Uterus (tissue), 3 donors: ENCODE measurements at regions not wholly inside any gene's neighbourhood (a gene's known extent, or its start where the extent isn't known, plus 50 kb on each side); places are given as distances from the start of the nearest gene placed in this dataset.

Source experiments
- DNase-seq, 2 donors: peaks; one replicate each; pipeline ENCODE4 v3.0.0-alpha.2; 2019 to 2020
- H3K27ac ChIP-seq, 2 donors: fragments of 200-600 bp; sonication (generic); 1 replicate in 1 of 2; 2 replicates in 1 of 2; pipeline ENCODE4 v1.5.1; 2016 to 2018
- H3K27me3 ChIP-seq, 2 donors: fragments of 200-600 bp; sonication (generic); one replicate each; pipeline ENCODE4 v1.5.1; 2018 to 2019; ENCODE audit warnings: control low read depth in 1 of 2
- H3K36me3 ChIP-seq, 2 donors: fragments of 200-600 bp; sonication (generic); one replicate each; pipeline ENCODE4 v1.5.1; 2019; ENCODE audit warnings: control low read depth in 1 of 2
- H3K4me1 ChIP-seq, 2 donors: fragments of 200-600 bp; sonication (generic); one replicate each; pipeline ENCODE4 v1.5.1; 2018 to 2019; ENCODE audit warnings: control low read depth in 1 of 2
- H3K4me3 ChIP-seq, 2 donors: fragments of 200-600 bp; sonication (generic); 1 replicate in 1 of 2; 2 replicates in 1 of 2; pipeline ENCODE4 v1.5.1; 2018 to 2019; ENCODE audit warnings: mild to moderate bottlenecking in 1 of 2
- H3K9me3 ChIP-seq, 2 donors: fragments of 200-600 bp; sonication (generic); one replicate each; pipeline ENCODE4 v1.5.1; 2019; ENCODE audit warnings: control low read depth in 1 of 2
- CTCF ChIP-seq, 4 experiments: fragments of 200-600 bp in 2 of 4; fragments of 450-650 bp in 2 of 4; sonication (generic) in 2 of 4; IDR thresholded peaks; one replicate each; pipeline ENCODE4 v1.5.1; 2016 to 2019; ENCODE audit warnings: antibody characterized with exemption in 4 of 4, mild to moderate bottlenecking in 2 of 4, moderate library complexity in 1 of 4
- POLR2A ChIP-seq, 2 donors: fragments of 450-650 bp; IDR thresholded peaks; one replicate each; pipeline ENCODE4 v1.6.1; 2016; ENCODE audit warnings: antibody characterized with exemption in 2 of 2, mild to moderate bottlenecking in 1 of 2, moderate library complexity in 1 of 2
- intact Hi-C: fragments of 100-400 bp; cut with DNase I; formaldehyde crosslinking; loops from one replicate; pipeline ENCODE4 v1.15.1; 2023; ENCODE audit warnings: low total_unique reads
- donor health status: DM: yes; HTN: yes; CAD: no.

GRCh38 chr14:22422238-22422637 is 166.8 kb downstream of the DAD1 start:
- no peak overlapping the region for H3K27ac ChIP-seq
- H3K27me3 ChIP-seq, result no peaks in the 10 kb centered on the region
- peaks cover 0 to 7% of the 10 kb centered on the region in 2 donors for H3K4me1 ChIP-seq
- DNase-seq, result no peak
- H3K4me3 ChIP-seq, result no peak overlapping the region
- intact Hi-C loops, result no loop called here
- TF ChIP-seq CTCF (IDR thresholded peaks at IDR 0.05), result no peak
- TF ChIP-seq POLR2A (IDR thresholded peaks at IDR 0.05), result no peak
- H3K36me3 ChIP-seq, result no peaks in the 10 kb centered on the region
- no peaks in the 10 kb centered on the region for H3K9me3 ChIP-seq

- no peaks in the 10 kb centered on the region for H3K4me1 ChIP-seq
- no peak overlapping the region for H3K4me3 ChIP-seq
- no peak overlapping the region for H3K27ac ChIP-seq
- intact Hi-C loops, result no loop called here
- H3K9me3 ChIP-seq, result no peaks in the 10 kb centered on the region
- DNase-seq, result no peak
- no peaks in the 10 kb centered on the region for H3K36me3 ChIP-seq
- no peak for TF ChIP-seq POLR2A (IDR thresholded peaks at IDR 0.05)
- no peak for TF ChIP-seq CTCF (IDR thresholded peaks at IDR 0.05)
- H3K27me3 ChIP-seq, result no peaks in the 10 kb centered on the region
These were observed 168.3 kb downstream of the DAD1 start for GRCh38 chr14:22420598-22421186.

GRCh38 chr14:22419620-22420019 is 169.4 kb downstream of the DAD1 start:
- no peaks in the 10 kb centered on the region for H3K9me3 ChIP-seq
- no peaks in the 10 kb centered on the region for H3K36me3 ChIP-seq
- no peaks in the 10 kb centered on the region for H3K4me1 ChIP-seq
- H3K27ac ChIP-seq, result no peak overlapping the region
- H3K4me3 ChIP-seq, result no peak overlapping the region
- TF ChIP-seq POLR2A (IDR thresholded peaks at IDR 0.05) (no peak), CTCF (IDR thresholded peaks at IDR 0.05) (no peak)
- DNase-seq, result no peak
- intact Hi-C loops, result no loop called here
- no peaks in the 10 kb centered on the region for H3K27me3 ChIP-seq

- intact Hi-C loops, result no loop called here
- no peaks in the 10 kb centered on the region for H3K9me3 ChIP-seq
- no peaks in the 10 kb centered on the region for H3K4me1 ChIP-seq
- no peaks in the 10 kb centered on the region for H3K36me3 ChIP-seq
- no peak overlapping the region for H3K27ac ChIP-seq
- TF ChIP-seq CTCF (IDR thresholded peaks at IDR 0.05) (no peak), POLR2A (IDR thresholded peaks at IDR 0.05) (no peak)
- no peak for DNase-seq
- H3K27me3 ChIP-seq, result no peaks in the 10 kb centered on the region
- H3K4me3 ChIP-seq, result no peak overlapping the region
These were observed 170.4 kb downstream of the DAD1 start for GRCh38 chr14:22418631-22419030.

GRCh38 chr14:22417914-22418313 is 171.1 kb downstream of the DAD1 start:
- no peak for TF ChIP-seq POLR2A (IDR thresholded peaks at IDR 0.05)
- TF ChIP-seq CTCF (IDR thresholded peaks at IDR 0.05), result no peak
- H3K9me3 ChIP-seq, result no peaks in the 10 kb centered on the region
- no peak for DNase-seq
- intact Hi-C loops, result no loop called here
- H3K36me3 ChIP-seq, result no peaks in the 10 kb centered on the region
- no peaks in the 10 kb centered on the region for H3K4me1 ChIP-seq
- H3K27me3 ChIP-seq, result no peaks in the 10 kb centered on the region
- no peak overlapping the region for H3K27ac ChIP-seq
- no peak overlapping the region for H3K4me3 ChIP-seq
